ENCODE measurements at regions not wholly inside any gene's neighbourhood (a gene's known extent, or its start where the extent isn't known, plus 50 kb on each side); places are given as distances from the start of the nearest gene placed in this dataset.

GRCh38 chrX:107560980-107561379 lies 67.3 kb upstream of the PRPS1 start:
- Histone ChIP-seq H3K79me1 (ENCODE audit: low read depth, low read length) (no peaks in the 10 kb centered on the region), H3K23ac (ENCODE audit: low read depth, low read length, poor library complexity) (no peak overlapping the region), H4K8ac (ENCODE audit: low read depth, low read length) (no peak overlapping the region), H2BK12ac (ENCODE audit: low read length) (no peak overlapping the region), H3K9ac (ENCODE audit: low read depth, low read length, poor library complexity) (no peak overlapping the region), H2BK120ac (ENCODE audit: low read depth, low read length) (no peak overlapping the region), H3K4ac (ENCODE audit: low read length) (no peak overlapping the region), H3K18ac (ENCODE audit: low read length) (no peak overlapping the region), H3K27ac (replicated peaks; ENCODE audit: low read length) (no peak overlapping the region), H3K4me2 (ENCODE audit: insufficient read depth, low read length, poor library complexity, severe bottlenecking) (no peak overlapping the region), H4K91ac (ENCODE audit: low read depth, low read length, poor library complexity) (no peak overlapping the region), H2BK15ac (ENCODE audit: low read length) (no peak overlapping the region), H2AFZ (ENCODE audit: low read length) (no peak overlapping the region), H3K4me1 (ENCODE audit: control insufficient read depth in 2 of 2, insufficient read depth in 1 of 2, low read depth in 1 of 2, low read length in 2 of 2) (peaks cover 7 to 9% of the 10 kb centered on the region in 2 donors), H3K4me3 (ENCODE audit: low read length in 2 of 2) (no peak overlapping the region), H2BK5ac (ENCODE audit: low read length) (no peak overlapping the region), H3K36me3 (replicated peaks in 1 of 2; ENCODE audit: control insufficient read depth in 2 of 2, insufficient read depth in 2 of 2, low read length in 2 of 2) (no peaks in the 10 kb centered on the region), H2AK5ac (ENCODE audit: low read depth, low read length) (no peak overlapping the region), H3K27me3 (ENCODE audit: control insufficient read depth in 3 of 3, insufficient read depth in 3 of 3, low read depth in 1 of 3, low read length in 3 of 3) (no peaks in the 10 kb centered on the region), H3K9me3 (replicated peaks in 1 of 2; ENCODE audit: control insufficient read depth in 2 of 2, insufficient read depth in 1 of 2, low read depth in 1 of 2, low read length in 2 of 2) (no peaks in the 10 kb centered on the region), H3K14ac (ENCODE audit: low read length) (no peak overlapping the region)
- WGBS, 2 donors (ENCODE audit: extremely low coverage in 2 of 2, insufficient read length in 2 of 2, insufficient replicate concordance in 1 of 2) = no CpG with 5 or more reads among the region's 4 CpGs
- no peak for DNase-seq (ENCODE audit: low spot score)

- H2BK12ac ChIP-seq (ENCODE audit: low read length) = no peak overlapping the region
- no peak overlapping the region for H3K4me3 ChIP-seq (ENCODE audit: low read length in 2 of 2)
- H3K27me3 ChIP-seq (ENCODE audit: control insufficient read depth in 3 of 3, insufficient read depth in 3 of 3, low read depth in 1 of 3, low read length in 3 of 3) = no peaks in the 10 kb centered on the region
- H3K79me1 ChIP-seq (ENCODE audit: low read depth, low read length) = no peaks in the 10 kb centered on the region
- DNase-seq (ENCODE audit: low spot score) = no peak
- no peak overlapping the region for H3K4ac ChIP-seq (ENCODE audit: low read length)
- no peaks in the 10 kb centered on the region for H3K9me3 ChIP-seq (replicated peaks in 1 of 2; ENCODE audit: control insufficient read depth in 2 of 2, insufficient read depth in 1 of 2, low read depth in 1 of 2, low read length in 2 of 2)
- no peak overlapping the region for H2AK5ac ChIP-seq (ENCODE audit: low read depth, low read length)
- H3K4me1 ChIP-seq (ENCODE audit: control insufficient read depth in 2 of 2, insufficient read depth in 1 of 2, low read depth in 1 of 2, low read length in 2 of 2) = peaks cover 9 to 11% of the 10 kb centered on the region in 2 donors
- no peak overlapping the region for H2BK5ac ChIP-seq (ENCODE audit: low read length)
- no peaks in the 10 kb centered on the region for H3K36me3 ChIP-seq (replicated peaks in 1 of 2; ENCODE audit: control insufficient read depth in 2 of 2, insufficient read depth in 2 of 2, low read length in 2 of 2)
- H4K8ac ChIP-seq (ENCODE audit: low read depth, low read length) = no peak overlapping the region
- no peak overlapping the region for H3K18ac ChIP-seq (ENCODE audit: low read length)
- H2BK120ac ChIP-seq (ENCODE audit: low read depth, low read length) = no peak overlapping the region
- no CpG with 5 or more reads among the region's 7 CpGs for WGBS, 2 donors (ENCODE audit: extremely low coverage in 2 of 2, insufficient read length in 2 of 2, insufficient replicate concordance in 1 of 2)
- no peak overlapping the region for H3K27ac ChIP-seq (replicated peaks; ENCODE audit: low read length)
- no peak overlapping the region for H3K9ac ChIP-seq (ENCODE audit: low read depth, low read length, poor library complexity)
- no peak overlapping the region for H3K23ac ChIP-seq (ENCODE audit: low read depth, low read length, poor library complexity)
- H4K91ac ChIP-seq (ENCODE audit: low read depth, low read length, poor library complexity) = no peak overlapping the region
- no peak overlapping the region for H3K4me2 ChIP-seq (ENCODE audit: insufficient read depth, low read length, poor library complexity, severe bottlenecking)
- no peak overlapping the region for H3K14ac ChIP-seq (ENCODE audit: low read length)
- H2BK15ac ChIP-seq (ENCODE audit: low read length) = no peak overlapping the region
- H2AFZ ChIP-seq (ENCODE audit: low read length) = no peak overlapping the region
Measured at GRCh38 chrX:107561468-107562215, 66.7 kb upstream of the PRPS1 start.

GRCh38 chrX:107562482-107562881 lies 65.8 kb upstream of the PRPS1 start:
- H3K9ac ChIP-seq (ENCODE audit: low read depth, low read length, poor library complexity) = no peak overlapping the region
- H3K4me3 ChIP-seq (ENCODE audit: low read length in 2 of 2) = no peak overlapping the region
- H3K14ac ChIP-seq (ENCODE audit: low read length) = no peak overlapping the region
- no peak overlapping the region for H3K4me2 ChIP-seq (ENCODE audit: insufficient read depth, low read length, poor library complexity, severe bottlenecking)
- no peaks in the 10 kb centered on the region for H3K9me3 ChIP-seq (replicated peaks in 1 of 2; ENCODE audit: control insufficient read depth in 2 of 2, insufficient read depth in 1 of 2, low read depth in 1 of 2, low read length in 2 of 2)
- H2BK15ac ChIP-seq (ENCODE audit: low read length) = no peak overlapping the region
- H3K27me3 ChIP-seq (ENCODE audit: control insufficient read depth in 3 of 3, insufficient read depth in 3 of 3, low read depth in 1 of 3, low read length in 3 of 3) = no peaks in the 10 kb centered on the region
- no peak overlapping the region for H4K91ac ChIP-seq (ENCODE audit: low read depth, low read length, poor library complexity)
- H3K4me1 ChIP-seq (ENCODE audit: control insufficient read depth in 2 of 2, insufficient read depth in 1 of 2, low read depth in 1 of 2, low read length in 2 of 2) = peaks cover 9 to 11% of the 10 kb centered on the region in 2 donors
- H2BK120ac ChIP-seq (ENCODE audit: low read depth, low read length) = no peak overlapping the region
- H3K27ac ChIP-seq (replicated peaks; ENCODE audit: low read length) = no peak overlapping the region
- no peak overlapping the region for H4K8ac ChIP-seq (ENCODE audit: low read depth, low read length)
- H3K23ac ChIP-seq (ENCODE audit: low read depth, low read length, poor library complexity) = no peak overlapping the region
- no peak overlapping the region for H2AK5ac ChIP-seq (ENCODE audit: low read depth, low read length)
- no peaks in the 10 kb centered on the region for H3K79me1 ChIP-seq (ENCODE audit: low read depth, low read length)
- no peak overlapping the region for H2BK5ac ChIP-seq (ENCODE audit: low read length)
- H2AFZ ChIP-seq (ENCODE audit: low read length) = no peak overlapping the region
- DNase-seq (ENCODE audit: low spot score) = no peak
- WGBS, 2 donors (ENCODE audit: extremely low coverage in 2 of 2, insufficient read length in 2 of 2, insufficient replicate concordance in 1 of 2) = no CpG with 5 or more reads among the region's 3 CpGs
- no peak overlapping the region for H3K4ac ChIP-seq (ENCODE audit: low read length)
- H3K36me3 ChIP-seq (replicated peaks in 1 of 2; ENCODE audit: control insufficient read depth in 2 of 2, insufficient read depth in 2 of 2, low read length in 2 of 2) = no peaks in the 10 kb centered on the region
- no peak overlapping the region for H2BK12ac ChIP-seq (ENCODE audit: low read length)
- H3K18ac ChIP-seq (ENCODE audit: low read length) = no peak overlapping the region

- no peaks in the 10 kb centered on the region for H3K79me1 ChIP-seq (ENCODE audit: low read depth, low read length)
- H4K91ac ChIP-seq (ENCODE audit: low read depth, low read length, poor library complexity) = no peak overlapping the region
- no peak overlapping the region for H4K8ac ChIP-seq (ENCODE audit: low read depth, low read length)
- no peak overlapping the region for H3K4me3 ChIP-seq (ENCODE audit: low read length in 2 of 2)
- no peak overlapping the region for H3K23ac ChIP-seq (ENCODE audit: low read depth, low read length, poor library complexity)
- H3K4ac ChIP-seq (ENCODE audit: low read length) = no peak overlapping the region
- DNase-seq (ENCODE audit: low spot score) = no peak
- no peak overlapping the region for H2AK5ac ChIP-seq (ENCODE audit: low read depth, low read length)
- H2BK15ac ChIP-seq (ENCODE audit: low read length) = no peak overlapping the region
- H3K9ac ChIP-seq (ENCODE audit: low read depth, low read length, poor library complexity) = no peak overlapping the region
- no CpG with 5 or more reads among the region's 4 CpGs for WGBS, 2 donors (ENCODE audit: extremely low coverage in 2 of 2, insufficient read length in 2 of 2, insufficient replicate concordance in 1 of 2)
- no peaks in the 10 kb centered on the region for H3K9me3 ChIP-seq (replicated peaks in 1 of 2; ENCODE audit: control insufficient read depth in 2 of 2, insufficient read depth in 1 of 2, low read depth in 1 of 2, low read length in 2 of 2)
- H3K27me3 ChIP-seq (ENCODE audit: control insufficient read depth in 3 of 3, insufficient read depth in 3 of 3, low read depth in 1 of 3, low read length in 3 of 3) = no peaks in the 10 kb centered on the region
- no peak overlapping the region for H3K4me2 ChIP-seq (ENCODE audit: insufficient read depth, low read length, poor library complexity, severe bottlenecking)
- H3K14ac ChIP-seq (ENCODE audit: low read length) = no peak overlapping the region
- no peaks in the 10 kb centered on the region for H3K36me3 ChIP-seq (replicated peaks in 1 of 2; ENCODE audit: control insufficient read depth in 2 of 2, insufficient read depth in 2 of 2, low read length in 2 of 2)
- H3K27ac ChIP-seq (replicated peaks; ENCODE audit: low read length) = no peak overlapping the region
- no peak overlapping the region for H2BK12ac ChIP-seq (ENCODE audit: low read length)
- peaks cover 9 to 11% of the 10 kb centered on the region in 2 donors for H3K4me1 ChIP-seq (ENCODE audit: control insufficient read depth in 2 of 2, insufficient read depth in 1 of 2, low read depth in 1 of 2, low read length in 2 of 2)
- no peak overlapping the region for H2BK5ac ChIP-seq (ENCODE audit: low read length)
- no peak overlapping the region for H3K18ac ChIP-seq (ENCODE audit: low read length)
- no peak overlapping the region for H2AFZ ChIP-seq (ENCODE audit: low read length)
- no peak overlapping the region for H2BK120ac ChIP-seq (ENCODE audit: low read depth, low read length)
Measured at GRCh38 chrX:107563824-107564223, 64.5 kb upstream of the PRPS1 start.
